Esophagus muscularis mucosa (tissue), 3 donors: ENCODE measurements at regions not wholly inside any gene's neighbourhood (a gene's known extent, or its start where the extent isn't known, plus 50 kb on each side); places are given as distances from the start of the nearest gene placed in this dataset.
"Not testable (repeated sequence)": the region's sequence is repeated elsewhere in the genome, so short reads cannot be mapped to it uniquely, and the experiment has no call there.

Experiments used
- POLR2A ChIP-seq: fragments of 450-650 bp; IDR thresholded peaks from one replicate; pipeline ENCODE4 v1.6.1; 2017; ENCODE audit warnings: antibody characterized with exemption, moderate library complexity, mild to moderate bottlenecking, low read depth
- POLR2AphosphoS5 ChIP-seq, 2 donors: sonication (generic); formaldehyde crosslinking; IDR thresholded peaks; one replicate each; pipeline ENCODE4 v1.6.1; 2017; ENCODE audit warnings: antibody characterized with exemption in 2 of 2
- TF ChIP-seq, protein P1 (sequence below), 3 experiments: fragments of 200-600 bp in 2 of 3; fragments of 450-650 bp in 1 of 3; sonication (generic) in 2 of 3; IDR thresholded peaks; one replicate each; pipeline ENCODE4 v1.5.1; 2017 to 2019; ENCODE audit warnings: antibody characterized with exemption in 3 of 3, mild to moderate bottlenecking in 2 of 3, moderate library complexity in 1 of 3

DNA sequence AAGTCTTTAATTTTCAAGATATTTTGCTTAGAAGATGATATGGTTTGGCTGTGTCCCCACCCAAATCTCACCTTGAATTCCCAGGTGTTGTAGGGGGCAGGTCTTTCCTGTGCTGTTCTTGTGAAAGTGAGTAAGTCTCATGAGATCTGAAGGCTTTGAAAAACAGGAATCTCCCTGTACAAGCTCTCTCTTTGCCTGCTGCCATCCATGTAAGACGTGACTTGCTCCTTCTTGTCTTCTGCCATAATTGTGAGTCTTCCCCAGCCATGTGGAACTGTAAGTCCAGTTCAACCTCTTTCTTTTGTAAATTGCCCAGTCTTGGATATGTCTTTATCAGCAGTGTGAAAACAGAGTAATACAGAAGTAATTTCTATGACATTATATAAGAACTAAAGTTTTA, 1255.2 kb upstream of the LRRTM3 start:
- TF ChIP-seq POLR2A; POLR2AphosphoS5 (IDR thresholded peaks at IDR 0.05): not testable (repeated sequence)
- TF ChIP-seq, protein P1, sequence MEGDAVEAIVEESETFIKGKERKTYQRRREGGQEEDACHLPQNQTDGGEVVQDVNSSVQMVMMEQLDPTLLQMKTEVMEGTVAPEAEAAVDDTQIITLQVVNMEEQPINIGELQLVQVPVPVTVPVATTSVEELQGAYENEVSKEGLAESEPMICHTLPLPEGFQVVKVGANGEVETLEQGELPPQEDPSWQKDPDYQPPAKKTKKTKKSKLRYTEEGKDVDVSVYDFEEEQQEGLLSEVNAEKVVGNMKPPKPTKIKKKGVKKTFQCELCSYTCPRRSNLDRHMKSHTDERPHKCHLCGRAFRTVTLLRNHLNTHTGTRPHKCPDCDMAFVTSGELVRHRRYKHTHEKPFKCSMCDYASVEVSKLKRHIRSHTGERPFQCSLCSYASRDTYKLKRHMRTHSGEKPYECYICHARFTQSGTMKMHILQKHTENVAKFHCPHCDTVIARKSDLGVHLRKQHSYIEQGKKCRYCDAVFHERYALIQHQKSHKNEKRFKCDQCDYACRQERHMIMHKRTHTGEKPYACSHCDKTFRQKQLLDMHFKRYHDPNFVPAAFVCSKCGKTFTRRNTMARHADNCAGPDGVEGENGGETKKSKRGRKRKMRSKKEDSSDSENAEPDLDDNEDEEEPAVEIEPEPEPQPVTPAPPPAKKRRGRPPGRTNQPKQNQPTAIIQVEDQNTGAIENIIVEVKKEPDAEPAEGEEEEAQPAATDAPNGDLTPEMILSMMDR (IDR thresholded peaks at IDR 0.05), result not testable (repeated sequence)
